Endothelial cell of umbilical vein (primary cell): ENCODE measurements at regions not wholly inside any gene's neighbourhood (a gene's known extent, or its start where the extent isn't known, plus 50 kb on each side); places are given as distances from the start of the nearest gene placed in this dataset.

Source experiments
- BruUV-seq: library from RNA; stranded (reverse); fragments of 400-500 nt; replicated peaks from 2 replicates; lab custom pipeline; 2021; lab: Mats Ljungman, UMichigan
- CTCF ChIA-PET: fragments of 300-600, 350-600 bp; sonication (Branson Sonifier 250); formaldehyde crosslinking; loops from one replicate; lab custom pipeline; 2021; ENCODE audit warnings: antibody characterized with exemption, inconsistent platforms; lab: Charles Lee
- POLR2A ChIA-PET: fragments of 300-600, 350-600 bp; sonication (Branson Sonifier 250); formaldehyde crosslinking; loops from one replicate; lab custom pipeline; 2021; ENCODE audit warnings: antibody characterized with exemption, inconsistent platforms; lab: Charles Lee
- DNase-seq: peaks from one replicate; pipeline ENCODE4 v3.0.0-alpha.2; 2011; ENCODE audit warnings: low read depth, low spot score
- FAIRE-seq: peaks from 2 replicates; lab custom pipeline; 2011; peaks lifted over from hg19 to GRCh38; lab: Jason Lieb, UNC
- H2AFZ ChIP-seq: 2 replicates; pipeline ENCODE4 v1.6.0; 2012; ENCODE audit warnings: low read depth, low read length, control low read depth, inconsistent platforms
- H3K27ac ChIP-seq: 2 replicates; pipeline ENCODE4 v1.5.1; 2011; ENCODE audit warnings: low read depth, mild to moderate bottlenecking, control low read depth, low read length, moderate library complexity; ENCODE audit not compliant: insufficient read depth
- H3K27me3 ChIP-seq, 2 experiments: 2 replicates each; pipeline versions ENCODE4 v1.6.0 to v1.6.1; 2011; ENCODE audit warnings: low read length in 2 of 2, mixed read lengths in 1 of 2; ENCODE audit not compliant: control insufficient read depth in 2 of 2, insufficient read depth in 2 of 2
- H3K36me3 ChIP-seq, 2 experiments: 2 replicates in 1 of 2; 3 replicates in 1 of 2; pipeline ENCODE4 v1.5.1; 2011; ENCODE audit warnings: low read length in 2 of 2, mild to moderate bottlenecking in 1 of 2, moderate library complexity in 1 of 2; ENCODE audit not compliant: control insufficient read depth in 2 of 2, insufficient read depth in 2 of 2; ENCODE audit errors: extremely low read depth in 1 of 2
- H3K4me1 ChIP-seq: 3 replicates; pipeline ENCODE4 v1.5.1; 2011; ENCODE audit warnings: mild to moderate bottlenecking, low read length; ENCODE audit not compliant: control insufficient read depth, insufficient read depth; ENCODE audit errors: extremely low read depth
- H3K4me2 ChIP-seq: 2 replicates; pipeline ENCODE4 v1.6.1; 2011; ENCODE audit warnings: low read length, control low read depth, mixed read lengths; ENCODE audit not compliant: insufficient read depth
- H3K4me3 ChIP-seq, 3 experiments: fragments of 200-600 bp in 1 of 3; sonication (generic), shearing (Covaris generic) in 1 of 3; replicated peaks in 1 of 3; 2 replicates each; pipeline ENCODE4 v1.5.1; 2011 to 2016; ENCODE audit warnings: control low read depth in 3 of 3, low read length in 3 of 3, mild to moderate bottlenecking in 2 of 3, inconsistent platforms in 1 of 3, low read depth in 1 of 3, moderate library complexity in 1 of 3; ENCODE audit not compliant: insufficient read depth in 1 of 3
- H3K79me2 ChIP-seq: 2 replicates; pipeline ENCODE4 v1.6.0; 2012; ENCODE audit warnings: low read length, inconsistent platforms; ENCODE audit not compliant: control insufficient read depth, insufficient read depth
- H3K9ac ChIP-seq: replicated peaks from 2 replicates; pipeline ENCODE3; 2011; ENCODE audit warnings: low read length, control low read depth; ENCODE audit not compliant: insufficient read depth; ENCODE audit errors: extremely low read depth
- H3K9me1 ChIP-seq: replicated peaks from 3 replicates; pipeline ENCODE4 v1.6.0; 2011; ENCODE audit warnings: mild to moderate bottlenecking, low read length; ENCODE audit not compliant: control insufficient read depth, insufficient read depth; ENCODE audit errors: extremely low read depth
- H3K9me3 ChIP-seq: replicated peaks from 2 replicates; pipeline ENCODE4 v1.5.1; 2012; ENCODE audit warnings: low read length, inconsistent platforms; ENCODE audit not compliant: control insufficient read depth, insufficient read depth
- H4K20me1 ChIP-seq: replicated peaks from 2 replicates; pipeline ENCODE3; 2011; ENCODE audit warnings: mild to moderate bottlenecking, low read length; ENCODE audit not compliant: control insufficient read depth, insufficient read depth; ENCODE audit errors: extremely low read depth
- CTCF ChIP-seq, 2 donors: IDR thresholded peaks; 1 replicate in 1 of 2; 2 replicates in 1 of 2; pipeline ENCODE4 v1.5.1; 2011; ENCODE audit warnings: low read length in 2 of 2, mild to moderate bottlenecking in 2 of 2, moderate library complexity in 2 of 2, control low read depth in 1 of 2, inconsistent platforms in 1 of 2, low read depth in 1 of 2; ENCODE audit not compliant: insufficient read depth in 1 of 2; ENCODE audit errors: extremely low read depth in 1 of 2
- EZH2 ChIP-seq: IDR thresholded peaks from 2 replicates; pipeline ENCODE4 v1.6.1; 2012; ENCODE audit warnings: borderline replicate concordance, low read depth, mild to moderate bottlenecking, moderate library complexity, low read length, inconsistent platforms; ENCODE audit not compliant: severe bottlenecking
- FOS ChIP-seq: IDR thresholded peaks from 2 replicates; pipeline ENCODE4 v1.6.1; 2011; ENCODE audit warnings: mild to moderate bottlenecking, low read length, moderate library complexity, borderline replicate concordance; ENCODE audit not compliant: insufficient read depth
- GATA2 ChIP-seq: IDR thresholded peaks from 2 replicates; pipeline ENCODE4 v1.7.0; 2011; ENCODE audit warnings: low read depth, mild to moderate bottlenecking, moderate library complexity, mixed read lengths, low read length; ENCODE audit not compliant: insufficient read length, insufficient read depth
- JUN ChIP-seq: IDR thresholded peaks from 2 replicates; pipeline ENCODE4 v1.6.1; 2011; ENCODE audit warnings: borderline replicate concordance, low read depth; ENCODE audit not compliant: insufficient read length, insufficient read depth
- MAX ChIP-seq: IDR thresholded peaks from 2 replicates; pipeline ENCODE4 v1.6.1; 2011; ENCODE audit not compliant: insufficient read depth, insufficient read length
- MYC ChIP-seq: IDR thresholded peaks from one replicate; pipeline ENCODE4 v1.6.1; 2011; ENCODE audit warnings: mild to moderate bottlenecking, low read depth, low read length
- POLR2A ChIP-seq: IDR thresholded peaks from 2 replicates; pipeline ENCODE4 v1.6.1; 2012; ENCODE audit warnings: low read depth, mild to moderate bottlenecking, control low read depth, low read length
- POLR2AphosphoS5 ChIP-seq: IDR thresholded peaks from 2 replicates; pipeline ENCODE4 v1.6.1; 2012; ENCODE audit warnings: low read depth, mild to moderate bottlenecking, control low read depth, low read length, moderate library complexity; ENCODE audit not compliant: insufficient read depth
- dilution Hi-C: fragments of 300-500 bp; cut with MboI; formaldehyde crosslinking; loops from one replicate; pipeline ENCODE4 v1.15.0; 2019; ENCODE audit warnings: low sequenced_read_pairs; ENCODE audit not compliant: extremely low pct_ligation_motif_present
- intact Hi-C: fragments of 100-400 bp; cut with micrococcal nuclease; formaldehyde crosslinking; loops from one replicate; pipeline ENCODE4 v1.10.0; 2022

GRCh38 chr5:88396000-88396535 is 127.4 kb upstream of the TMEM161B start:
- H4K20me1 ChIP-seq: no peaks in the 10 kb centered on the region
- no peak overlapping the region for H3K4me2 ChIP-seq
- ChIA-PET POLR2A (no interaction called here), CTCF (interaction anchor here (0.8 kb wide), 1 partner anchor 13 kb away, joined by 3 read pairs; no protein-coding TSS in a partner anchor)
- H3K9me3 ChIP-seq: no peaks in the 10 kb centered on the region
- peaks cover 0 to 3% of the 10 kb centered on the region in 2 experiments for H3K27me3 ChIP-seq
- no peak overlapping the region for H3K4me3 ChIP-seq
- no TSS peak for BruUV-seq
- no peak overlapping the region for H3K27ac ChIP-seq
- H3K9me1 ChIP-seq: no peaks in the 10 kb centered on the region
- H3K36me3 ChIP-seq: no peaks in the 10 kb centered on the region
- DNase-seq (no peak), FAIRE-seq (no peak)
- no peak overlapping the region for H3K9ac ChIP-seq
- H3K79me2 ChIP-seq: no peaks in the 10 kb centered on the region
- intact Hi-C loops: no loop called here
- dilution Hi-C loops: no loop called here
- no peak overlapping the region for H2AFZ ChIP-seq
- H3K4me1 ChIP-seq: no peaks in the 10 kb centered on the region
- TF ChIP-seq JUN: no peak
- no peak for TF ChIP-seq MYC
- no peak for TF ChIP-seq EZH2
- no peak for TF ChIP-seq POLR2AphosphoS5
- TF ChIP-seq MAX: no peak
- no peak for TF ChIP-seq GATA2
- no peak for TF ChIP-seq FOS
- no peak for TF ChIP-seq POLR2A
- no peak for TF ChIP-seq CTCF (IDR thresholded peaks at IDR 0.05; ENCODE audit: extremely low read depth in 1 of 2, insufficient read depth in 1 of 2, low read depth in 1 of 2, low read length in 2 of 2)
